ENCODE measurements at regions not wholly inside any gene's neighbourhood (a gene's known extent, or its start where the extent isn't known, plus 50 kb on each side); places are given as distances from the start of the nearest gene placed in this dataset.
"Not testable (repeated sequence)": the region's sequence is repeated elsewhere in the genome, so short reads cannot be mapped to it uniquely, and the experiment has no call there.

DNA sequence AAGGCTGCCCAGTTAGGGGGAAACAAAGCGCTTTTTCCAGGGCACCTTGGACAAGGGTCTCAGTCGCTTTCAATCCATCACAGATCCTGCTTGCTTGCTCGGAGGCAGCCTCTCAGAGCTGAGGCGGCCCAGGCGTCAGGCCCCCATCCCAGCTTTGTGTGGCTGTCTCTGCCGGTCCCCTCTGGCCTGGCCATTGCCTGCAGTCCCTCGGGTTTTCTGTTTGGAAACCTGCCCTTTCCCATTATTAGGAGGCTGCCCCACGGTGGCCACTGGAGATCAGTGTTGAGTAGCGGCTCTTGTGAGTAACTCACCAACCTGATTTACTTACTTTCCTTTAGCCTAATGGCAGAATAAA lies 216.1 kb downstream of the GLRX3 start:
- no peak for ATAC-seq

DNA sequence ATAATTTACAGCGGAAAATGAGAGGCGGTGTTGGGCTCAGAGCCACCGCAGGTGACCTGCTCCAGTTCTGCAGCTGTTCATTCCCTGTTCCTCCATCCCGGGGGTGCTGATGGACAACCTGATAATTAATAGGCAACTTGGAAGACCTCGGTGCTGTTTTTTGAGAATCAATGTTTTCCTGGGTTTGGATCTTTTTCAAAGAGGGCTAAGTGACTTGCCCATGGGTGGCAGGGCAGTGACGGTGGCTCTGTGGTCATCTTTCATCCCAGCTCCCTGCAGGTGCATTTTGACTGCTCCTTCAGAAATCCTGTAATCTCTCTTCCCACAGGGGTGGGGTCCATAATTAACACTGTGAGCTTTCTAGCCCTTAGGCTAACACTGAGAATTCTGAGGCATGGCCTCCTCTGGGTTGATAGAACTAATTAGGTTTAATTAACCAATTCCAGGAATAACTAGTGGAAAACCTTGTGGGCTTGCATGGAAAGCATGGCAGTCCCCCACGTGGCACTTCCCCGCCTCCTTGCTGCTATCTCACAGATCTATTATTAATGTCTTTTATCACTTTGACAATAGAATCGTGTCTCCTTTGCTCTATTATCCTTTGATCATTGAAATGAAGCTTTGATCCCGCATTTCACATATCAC lies 217.9 kb downstream of the GLRX3 start:
- ATAC-seq: no peak

DNA sequence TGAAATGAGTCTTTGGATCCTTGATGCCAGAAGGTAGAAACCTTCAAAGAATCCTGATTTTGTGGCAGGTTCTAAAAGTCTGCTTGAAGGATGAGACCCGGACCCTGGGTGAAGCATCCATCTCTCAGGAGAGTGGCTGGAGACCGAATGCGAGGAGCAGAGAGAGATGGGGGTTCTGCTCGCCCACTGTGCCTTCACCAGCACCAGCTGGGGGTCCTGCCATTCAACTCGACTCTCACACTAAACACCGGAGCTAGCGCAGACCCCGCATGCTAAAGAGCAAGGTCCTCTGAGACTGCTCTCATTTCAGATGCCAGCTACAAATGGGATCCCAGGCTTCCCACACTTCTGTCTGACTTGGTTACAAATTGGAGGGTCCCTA lies 218.4 kb downstream of the GLRX3 start:
- ATAC-seq: no peak

DNA sequence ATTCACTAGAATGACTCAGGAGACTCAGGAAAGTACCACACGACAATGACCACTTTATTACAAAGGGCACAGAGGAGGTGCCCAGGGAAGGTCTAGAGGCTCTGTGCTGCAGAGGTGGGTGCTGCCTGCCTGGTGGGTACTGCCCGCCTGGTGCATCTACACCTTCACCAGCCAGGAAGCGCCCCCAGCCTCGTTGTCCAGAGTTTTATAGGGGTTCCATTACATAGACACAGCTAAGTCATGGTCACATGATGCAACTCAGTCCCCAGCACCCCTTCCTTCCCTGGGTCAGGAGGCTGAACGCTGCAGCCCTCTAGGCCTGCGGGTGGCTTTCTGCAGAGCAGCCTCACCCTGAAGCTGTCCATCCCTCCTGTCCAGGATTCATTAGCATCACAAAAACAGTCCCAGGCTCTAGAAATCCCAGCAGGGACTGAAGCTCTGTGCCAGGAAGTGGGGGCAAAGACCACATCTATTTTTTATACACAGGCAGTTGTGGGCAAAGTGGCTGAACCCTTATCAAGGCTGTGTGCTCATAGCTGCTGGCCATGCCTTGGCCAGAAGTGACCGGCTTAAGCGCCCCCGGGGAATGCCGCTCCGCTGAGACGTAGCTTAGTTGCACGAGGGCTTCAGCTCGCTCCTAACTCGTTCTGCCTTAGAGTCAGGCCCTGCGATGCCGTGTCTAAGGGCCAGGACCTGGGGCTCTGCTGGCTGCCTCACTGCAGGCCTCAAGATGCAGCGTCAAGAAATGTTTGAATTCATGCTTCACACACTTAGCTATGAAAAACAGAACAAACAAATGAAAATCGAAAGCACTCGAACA lies 219.0 kb downstream of the GLRX3 start:
- ATAC-seq: no peak

DNA sequence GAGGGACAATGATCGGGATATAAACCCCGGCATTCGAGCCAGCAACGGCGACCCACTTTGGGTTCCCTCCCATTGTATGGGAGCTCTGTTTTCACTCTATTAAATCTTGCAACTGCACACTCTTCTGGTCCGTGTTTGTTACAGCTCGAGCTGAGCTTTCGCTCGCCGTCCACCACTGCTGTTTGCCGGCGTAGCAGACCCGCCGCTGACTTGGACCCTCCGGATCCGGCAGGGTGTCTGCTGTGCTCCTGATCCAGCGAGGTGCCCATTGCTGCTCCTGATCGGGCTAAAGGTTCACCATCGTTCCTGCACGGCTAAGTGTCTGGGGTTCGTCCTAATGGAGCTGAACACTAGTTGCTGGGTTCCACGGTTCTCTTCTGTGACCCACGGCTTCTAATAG lies 220.2 kb downstream of the GLRX3 start:
- not testable (repeated sequence) for ATAC-seq

DNA sequence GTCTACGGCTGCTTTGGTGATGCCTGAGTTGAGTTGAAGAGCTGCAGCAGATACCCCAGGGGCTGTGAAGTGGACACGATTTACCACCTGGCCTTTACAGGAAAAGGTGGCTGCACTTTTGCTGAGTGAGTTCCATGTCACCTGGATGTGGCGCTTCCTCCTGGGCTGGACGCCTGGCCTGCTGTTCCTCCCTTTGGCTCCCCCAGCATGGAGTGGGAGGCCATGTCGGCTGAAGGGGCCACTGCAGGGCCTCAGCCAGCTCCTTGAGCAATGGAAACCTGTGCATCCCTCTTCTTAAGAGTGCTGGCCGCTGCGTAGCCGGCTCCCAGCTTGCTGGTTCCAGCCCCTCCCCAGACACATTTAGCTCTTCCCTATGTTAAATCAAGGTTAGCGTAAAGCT lies 221.0 kb downstream of the GLRX3 start:
- ATAC-seq: no peak

DNA sequence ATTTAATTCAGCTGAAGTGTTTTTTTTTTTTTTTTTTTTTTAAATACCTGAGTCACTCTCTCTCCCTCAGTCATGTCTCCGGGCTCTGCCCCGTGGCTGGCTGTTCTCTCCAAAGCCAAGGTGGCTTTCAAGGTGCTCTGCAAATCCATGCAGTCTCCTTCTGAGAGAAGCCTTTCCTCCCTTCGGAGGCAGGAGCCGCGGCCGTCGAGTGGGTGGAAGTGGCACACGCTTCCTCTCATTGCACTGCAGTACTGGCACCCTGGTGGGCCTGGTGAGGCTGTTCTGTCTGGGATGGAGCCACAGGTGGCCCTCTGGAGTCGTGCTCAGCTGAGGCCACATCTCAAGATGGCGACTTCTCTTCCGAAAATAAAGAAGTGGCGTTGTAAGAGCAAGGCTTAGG lies 221.8 kb downstream of the GLRX3 start:
- ATAC-seq: no peak

DNA sequence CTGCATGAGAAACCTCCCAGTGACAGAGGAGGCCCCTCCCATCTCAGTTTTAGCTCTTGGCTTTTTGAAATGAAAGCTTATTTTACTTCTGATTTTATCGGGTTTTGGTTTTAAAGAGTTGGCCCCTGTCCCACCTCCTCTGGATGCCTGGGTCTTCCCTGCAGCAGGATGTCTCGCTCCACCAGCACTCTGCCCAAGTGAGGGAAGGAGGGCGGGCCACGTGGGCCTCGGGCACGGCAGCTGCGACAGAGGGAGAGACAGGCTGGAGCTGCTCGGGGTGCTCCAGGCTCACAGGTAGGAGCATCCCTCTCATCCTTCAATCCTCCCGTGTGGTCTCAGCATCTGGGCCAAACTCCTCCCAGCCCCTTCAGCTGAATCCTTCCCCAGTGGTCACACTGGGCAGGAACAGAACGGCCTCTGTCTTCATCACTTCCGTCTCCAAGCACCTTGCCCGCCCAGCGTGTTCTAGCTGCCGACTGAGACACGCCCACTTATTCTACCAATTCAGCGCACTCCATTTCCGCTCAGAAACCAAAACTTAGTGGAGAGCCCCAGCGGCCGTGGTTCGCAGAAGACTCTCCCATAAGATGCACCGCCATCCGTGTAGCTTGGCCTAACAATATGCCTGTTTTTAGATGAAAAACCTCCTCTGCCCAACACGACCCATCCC lies 222.9 kb downstream of the GLRX3 start:
- ATAC-seq: no peak

DNA sequence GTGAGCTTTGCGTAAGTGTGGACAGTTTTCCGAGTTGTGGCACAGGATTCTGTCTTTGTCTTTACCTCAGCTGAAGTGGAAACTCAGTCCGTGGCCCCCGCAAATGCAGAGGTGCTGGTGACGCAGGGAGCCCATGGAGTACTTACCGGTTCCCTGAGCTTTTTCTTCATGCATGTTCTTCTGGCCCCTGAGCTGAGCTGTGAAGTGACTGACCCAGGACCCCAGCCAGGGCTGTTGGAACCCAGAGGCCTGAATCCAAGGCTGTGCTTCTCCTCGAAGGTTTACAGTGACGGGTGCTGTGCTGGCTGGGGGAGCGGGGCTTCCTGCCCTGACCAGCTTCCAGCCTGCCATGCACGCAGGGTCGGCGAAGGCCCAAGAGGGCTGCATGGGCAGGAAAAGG lies 223.5 kb downstream of the GLRX3 start:
- no peak for ATAC-seq

DNA sequence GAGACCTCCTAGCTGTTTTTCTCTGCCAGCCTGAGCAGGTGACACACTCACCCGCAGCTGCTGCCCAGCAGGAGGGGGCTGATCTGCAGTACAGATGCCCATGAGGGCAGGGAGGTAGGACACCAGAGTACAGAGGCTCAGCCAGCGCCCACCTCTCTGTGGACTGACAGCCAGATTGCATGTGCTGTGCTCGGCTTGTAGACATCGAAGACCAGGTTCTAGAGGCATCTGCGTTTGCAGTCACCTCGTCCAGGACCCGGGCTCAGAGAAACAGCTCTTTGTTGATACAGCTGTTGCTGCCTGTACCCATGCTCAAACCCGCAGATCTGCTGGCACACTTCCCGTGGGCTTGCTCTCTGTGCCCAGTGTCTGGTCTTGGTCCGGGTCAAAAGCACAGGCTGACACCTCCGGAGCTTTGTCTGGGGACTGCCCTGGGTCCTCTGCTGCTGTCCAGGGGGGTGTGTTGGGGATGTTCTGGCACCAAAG lies 224.7 kb downstream of the GLRX3 start:
- ATAC-seq: no peak

DNA sequence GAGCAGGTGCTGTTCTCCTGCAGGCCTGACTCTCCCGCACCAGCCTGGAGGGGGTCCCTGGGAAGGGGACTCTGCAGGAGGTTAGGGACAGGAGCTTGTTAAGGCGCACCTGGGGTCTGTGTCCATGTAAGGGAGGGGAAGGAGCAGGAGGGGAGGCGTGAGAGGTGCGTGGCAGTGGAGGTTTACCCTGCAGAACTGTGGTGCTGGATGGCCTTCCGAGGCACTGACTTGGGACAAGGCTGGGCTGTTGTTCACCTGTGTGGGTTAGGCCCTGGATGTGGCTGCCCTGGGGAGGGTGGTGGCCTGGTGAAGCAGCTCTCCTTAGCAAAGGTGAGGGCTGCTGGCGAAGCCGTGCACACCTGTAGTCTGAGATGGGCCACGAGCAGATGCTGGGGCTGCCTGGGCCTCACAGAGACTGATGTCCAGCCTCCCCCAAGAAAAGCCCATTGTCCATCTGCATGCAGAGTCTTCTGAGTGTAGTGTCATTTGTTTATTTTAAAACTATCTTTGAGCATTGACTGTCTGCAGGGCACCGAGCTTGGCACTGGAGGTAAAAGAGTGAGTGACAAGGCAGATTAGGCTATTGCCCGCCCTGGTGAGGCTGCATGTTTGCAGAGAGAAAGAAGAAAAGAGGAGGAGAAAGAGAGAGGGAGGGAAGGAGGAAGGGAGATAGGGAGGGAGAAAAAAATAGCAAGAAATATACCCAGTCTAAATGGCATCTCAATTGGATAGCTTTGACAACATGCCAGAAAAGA lies 225.3 kb downstream of the GLRX3 start:
- ATAC-seq: no peak

DNA sequence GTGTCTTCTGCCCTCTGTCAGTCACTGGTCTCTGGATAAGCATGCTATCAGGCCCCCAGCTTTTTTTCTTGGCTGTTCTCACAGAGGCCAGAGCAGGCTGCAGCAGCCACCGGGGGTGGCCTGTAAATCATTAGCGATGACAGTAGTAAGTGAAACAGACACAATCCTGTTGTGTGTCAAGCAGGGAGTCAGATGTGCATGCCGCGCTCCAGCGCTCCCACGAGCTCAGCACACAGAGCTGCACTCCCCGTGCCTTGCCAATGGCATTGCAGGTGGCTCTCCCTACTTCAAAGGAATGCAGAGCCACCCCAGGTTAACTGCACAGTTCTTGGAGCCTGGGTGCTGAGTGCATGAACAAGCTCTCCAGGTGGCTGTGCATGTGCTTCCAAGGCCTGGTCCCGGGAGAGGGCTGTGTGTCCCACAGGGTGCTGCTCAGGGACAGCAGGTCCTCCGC lies 226.1 kb downstream of the GLRX3 start:
- ATAC-seq: no peak

DNA sequence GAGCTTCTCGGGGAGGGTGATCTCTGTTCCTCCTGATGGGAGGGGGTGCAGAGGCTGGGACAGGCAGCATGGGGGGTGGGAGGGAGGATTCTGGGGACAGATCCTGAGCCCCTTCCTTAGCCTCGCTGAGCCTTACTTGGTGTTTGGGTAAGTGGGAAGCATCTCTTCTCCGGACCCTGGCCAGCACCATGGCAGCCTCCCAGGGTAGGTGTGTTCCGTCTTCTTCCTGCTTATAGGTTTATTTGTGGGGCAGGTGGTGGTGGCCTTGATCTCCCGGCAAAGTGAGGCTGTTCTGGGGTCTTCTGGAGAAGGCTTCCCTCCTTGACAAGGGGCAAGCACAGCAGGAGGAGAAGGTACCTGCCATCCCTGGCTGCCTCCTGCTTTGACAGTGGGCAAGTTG lies 226.9 kb downstream of the GLRX3 start:
- ATAC-seq: no peak

DNA sequence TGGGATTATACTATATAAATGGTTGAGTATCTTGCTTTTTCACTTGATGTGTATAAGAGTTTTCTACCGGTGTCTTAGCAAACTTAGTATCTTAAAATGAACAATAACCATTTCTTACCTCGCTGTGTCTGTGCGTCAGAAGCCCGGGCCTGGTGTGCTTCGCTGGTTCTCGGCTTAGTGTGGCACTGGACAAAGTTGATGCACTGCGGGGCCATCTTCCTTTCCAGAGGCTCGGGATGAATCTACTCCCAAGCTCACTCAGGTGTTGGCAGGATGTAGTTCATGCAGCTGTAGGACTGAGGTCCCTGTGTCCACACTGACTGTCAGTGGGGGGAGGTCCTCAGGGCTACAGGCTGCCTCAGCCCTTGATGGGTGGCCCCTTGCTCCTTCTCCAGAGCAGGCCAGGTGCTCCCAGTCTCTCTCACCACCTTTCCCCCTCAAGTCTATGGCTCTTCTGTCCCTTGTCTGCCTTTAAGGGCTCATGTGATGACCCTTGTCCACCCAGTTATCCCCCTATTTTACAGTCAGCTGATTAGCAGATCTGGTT lies 227.8 kb downstream of the GLRX3 start:
- ATAC-seq: no peak

DNA sequence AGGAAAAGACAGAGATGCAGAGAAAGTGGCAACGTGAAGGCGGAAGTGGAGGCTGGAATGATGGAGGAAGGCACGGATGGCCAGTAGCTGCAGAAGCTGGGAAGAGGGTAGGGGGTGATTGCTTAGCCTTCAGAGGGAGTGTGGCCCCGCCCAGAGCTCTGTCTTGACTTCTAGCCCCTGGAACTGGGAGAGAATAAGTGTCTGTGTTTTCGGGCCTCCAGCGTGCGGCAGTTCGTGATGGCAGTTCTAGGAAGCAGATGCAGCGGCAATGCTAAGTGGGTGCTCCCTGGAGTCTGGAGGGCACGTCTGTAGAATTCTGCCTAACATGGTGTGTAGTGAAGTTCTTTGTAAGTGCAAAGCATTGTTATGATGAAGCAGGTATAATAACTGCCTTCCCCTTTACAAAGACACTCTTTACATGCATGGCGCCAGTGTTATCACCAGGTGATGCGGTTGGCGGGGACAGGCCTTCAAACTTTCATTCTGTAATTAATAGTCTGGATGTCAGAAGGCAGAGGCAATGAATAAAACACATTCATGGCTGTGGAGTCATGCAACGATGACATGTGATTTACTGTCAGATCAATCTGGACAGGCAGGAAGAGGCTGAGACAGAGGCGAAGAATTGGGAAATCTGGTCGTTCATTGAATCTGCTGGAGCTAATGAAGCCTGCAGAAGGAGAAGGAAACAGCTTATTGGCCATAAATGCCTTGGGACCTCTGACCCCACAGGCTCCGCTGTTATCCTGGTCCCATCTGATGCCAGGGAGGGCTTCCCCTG lies 228.6 kb downstream of the GLRX3 start:
- no peak for ATAC-seq

DNA sequence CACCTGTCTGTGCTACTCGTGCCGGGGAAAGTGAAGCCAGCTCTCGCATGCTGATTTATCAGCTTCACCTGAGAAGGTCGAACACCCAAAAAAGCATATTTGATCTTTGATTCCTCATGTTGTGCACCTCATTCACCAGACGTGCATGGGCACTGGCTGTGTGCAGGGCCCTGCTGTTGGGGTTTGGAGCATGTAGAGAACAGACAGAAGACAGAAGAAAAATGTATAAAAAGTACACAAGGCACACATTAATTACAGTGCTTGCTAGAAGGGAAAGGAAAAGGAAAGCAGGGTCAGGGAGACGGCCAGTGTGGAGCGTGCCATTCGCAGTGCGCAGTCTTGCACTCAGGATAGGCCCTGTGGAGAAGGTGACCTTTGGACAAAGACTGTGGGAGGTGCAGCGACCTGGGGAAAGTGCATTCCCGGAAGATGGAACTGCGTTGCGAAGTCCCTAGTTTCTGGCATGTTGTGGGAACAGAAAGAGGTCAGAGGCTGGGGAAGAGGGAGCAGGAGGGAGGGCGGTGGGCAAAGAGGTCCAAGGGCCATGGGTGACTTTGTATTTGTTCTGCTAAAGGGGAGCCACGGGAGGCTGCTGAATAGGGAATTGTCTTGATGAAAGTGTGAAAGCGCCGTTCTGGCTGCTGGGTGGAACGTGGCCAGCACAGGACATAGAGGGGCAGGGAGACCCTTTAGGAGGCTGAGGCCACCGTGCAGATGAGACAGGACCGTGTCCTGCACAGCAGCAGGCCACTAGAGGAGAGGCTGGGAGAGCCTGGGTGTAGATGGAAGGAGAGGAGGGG lies 232.8 kb downstream of the GLRX3 start:
- no peak for ATAC-seq

DNA sequence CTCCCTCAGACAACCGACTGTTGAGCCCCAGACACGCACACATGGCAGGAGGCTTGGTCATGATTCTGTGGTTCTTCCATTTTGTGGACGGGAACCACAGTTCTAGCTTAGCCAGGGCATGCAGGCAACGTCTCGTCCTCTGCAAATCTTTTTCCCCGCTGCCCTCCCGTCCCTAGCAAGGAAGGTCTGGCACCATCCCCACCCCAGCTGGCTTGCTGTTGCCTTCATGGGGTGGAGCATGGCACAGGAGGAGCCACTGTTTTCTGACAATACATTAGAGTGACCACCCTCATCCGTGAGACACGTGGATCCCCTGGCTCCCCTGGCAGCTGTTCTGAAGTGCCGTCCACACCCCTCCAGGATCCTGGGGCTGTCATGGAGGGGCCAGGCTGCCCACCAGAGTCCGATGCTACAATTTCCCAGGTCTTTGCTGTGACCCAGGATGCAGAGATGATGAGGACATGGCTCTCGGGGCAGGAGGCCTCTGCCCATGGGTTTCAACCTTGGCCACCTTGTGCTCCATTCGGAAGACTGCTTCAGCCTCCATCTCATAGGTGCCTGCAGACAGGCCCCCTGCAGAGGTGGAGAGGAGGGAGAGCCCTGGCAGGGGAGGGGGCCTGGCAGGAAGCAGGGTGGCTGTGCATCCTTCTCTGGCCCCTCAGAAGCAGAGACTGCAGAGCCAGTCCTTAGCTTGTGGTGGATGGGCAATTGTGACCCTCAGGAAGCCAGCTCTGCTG lies 233.6 kb downstream of the GLRX3 start:
- ATAC-seq: no peak

DNA sequence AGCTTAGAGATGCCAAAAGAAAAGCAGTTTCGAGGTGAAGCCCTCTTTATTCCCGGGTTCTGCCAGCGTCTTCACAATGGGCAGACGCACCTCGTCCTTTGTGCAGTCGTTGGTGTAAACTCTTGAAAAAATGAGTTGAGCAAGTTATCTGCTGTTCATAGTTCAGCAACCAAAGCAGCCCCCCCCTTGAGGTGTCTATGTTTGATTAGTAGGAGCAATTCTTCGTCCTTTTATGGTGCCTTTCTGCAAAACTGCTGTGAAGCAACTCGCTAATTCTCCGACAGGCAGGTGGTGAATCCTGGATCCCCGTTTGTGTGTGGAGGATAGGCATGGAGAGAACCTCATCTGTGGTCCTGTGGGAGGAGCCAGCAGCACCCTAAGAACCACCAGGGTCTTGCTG lies 234.5 kb downstream of the GLRX3 start:
- ATAC-seq: no peak

DNA sequence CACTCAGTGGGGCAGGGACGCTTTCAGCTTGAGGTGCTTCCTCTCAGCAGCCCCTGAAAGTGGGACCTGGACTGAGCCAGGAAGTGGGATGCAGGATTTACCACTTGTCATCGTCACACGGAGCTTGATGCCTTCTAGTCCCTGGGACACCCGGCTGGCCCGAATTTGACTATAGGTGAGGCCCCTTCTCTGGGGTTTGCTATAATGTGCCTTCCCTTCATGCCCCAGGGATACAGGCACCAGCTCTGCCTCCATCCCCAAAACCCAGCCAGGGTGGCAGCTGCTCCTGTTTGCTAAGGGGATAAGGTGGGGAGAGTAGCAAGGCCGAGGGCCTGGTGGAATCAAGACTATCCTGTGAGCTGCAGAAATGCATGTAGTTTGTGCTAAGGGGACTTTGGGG lies 235.0 kb downstream of the GLRX3 start:
- no peak for ATAC-seq

DNA sequence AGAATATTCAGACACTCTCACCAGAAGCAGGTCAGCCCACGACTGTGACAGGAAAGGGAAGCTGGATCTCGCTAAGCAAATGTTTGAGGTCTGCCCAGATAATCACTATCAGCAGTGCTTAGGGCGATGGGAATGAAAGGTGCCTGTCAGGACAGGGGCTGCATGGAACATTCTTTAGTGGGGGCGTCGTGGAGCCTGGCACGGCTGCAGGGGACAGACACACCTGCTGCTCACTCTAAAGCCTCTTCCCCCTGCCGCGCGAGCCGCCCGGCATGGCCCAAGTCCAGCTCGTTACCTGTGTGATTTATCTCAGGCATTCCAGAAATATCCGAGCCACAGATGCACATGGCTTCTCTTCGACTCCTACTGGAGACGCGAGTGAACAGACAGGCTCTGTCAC lies 235.5 kb downstream of the GLRX3 start:
- no peak for ATAC-seq

Data from activated CD4-positive, CD25-positive, alpha-beta regulatory T cell treated with anti-CD3 and anti-CD28 coated beads, Interleukin-2, amount 50 U/mL, for 24 hours (primary cell).